Fibroblast of lung (primary cell): ENCODE measurements at regions not wholly inside any gene's neighbourhood (a gene's known extent, or its start where the extent isn't known, plus 50 kb on each side); places are given as distances from the start of the nearest gene placed in this dataset.

Source experiments
- DNase-seq, 2 donors: peaks; one replicate each; pipeline versions ENCODE4 v3.0.0 to v3.0.0-alpha.2; 2010; ENCODE audit warnings: low read depth in 2 of 2
- H2AFZ ChIP-seq: 2 replicates; pipeline ENCODE4 v1.5.1; 2012; ENCODE audit warnings: low read length, control low read depth, inconsistent platforms
- H3K27ac ChIP-seq: 2 replicates; pipeline ENCODE4 v1.5.1; 2011; ENCODE audit warnings: low read length, control low read depth; ENCODE audit not compliant: insufficient read depth
- H3K27me3 ChIP-seq: 2 replicates; pipeline ENCODE4 v1.5.1; 2011; ENCODE audit warnings: mild to moderate bottlenecking, low read length; ENCODE audit not compliant: control insufficient read depth, insufficient read depth
- H3K36me3 ChIP-seq: 2 replicates; pipeline ENCODE4 v1.5.1; 2011; ENCODE audit warnings: low read length; ENCODE audit not compliant: control insufficient read depth, insufficient read depth
- H3K4me1 ChIP-seq: 2 replicates; pipeline ENCODE4 v1.5.1; 2011; ENCODE audit warnings: low read length; ENCODE audit not compliant: control insufficient read depth, insufficient read depth; ENCODE audit errors: extremely low read depth
- H3K4me2 ChIP-seq: 2 replicates; pipeline ENCODE4 v1.5.1; 2011; ENCODE audit warnings: low read length, control low read depth; ENCODE audit not compliant: insufficient read depth; ENCODE audit errors: extremely low read depth
- H3K4me3 ChIP-seq, 4 experiments: fragments of 200-600 bp in 1 of 4; sonication (generic) in 1 of 4; replicated peaks in 1 of 4; 2 replicates each; pipeline ENCODE4 v1.5.1; 2011 to 2016; ENCODE audit warnings: low read length in 4 of 4, low read depth in 3 of 4, mild to moderate bottlenecking in 3 of 4, control low read depth in 2 of 4, inconsistent platforms in 1 of 4, mixed read lengths in 1 of 4; ENCODE audit not compliant: insufficient read depth in 1 of 4; ENCODE audit errors: control extremely low read depth in 1 of 4
- H3K79me2 ChIP-seq: 2 replicates; pipeline ENCODE4 v1.5.1; 2012; ENCODE audit warnings: mild to moderate bottlenecking, low read length, inconsistent platforms; ENCODE audit not compliant: control insufficient read depth, insufficient read depth
- H3K9ac ChIP-seq: 2 replicates; pipeline ENCODE4 v1.5.1; 2011; ENCODE audit warnings: mild to moderate bottlenecking, low read length, control low read depth; ENCODE audit not compliant: insufficient read depth
- H3K9me3 ChIP-seq: 2 replicates; pipeline ENCODE4 v1.5.1; 2012; ENCODE audit warnings: low read depth, low read length; ENCODE audit not compliant: control insufficient read depth, insufficient read depth
- H4K20me1 ChIP-seq: 2 replicates; pipeline ENCODE4 v1.5.1; 2011; ENCODE audit warnings: low read length; ENCODE audit not compliant: control insufficient read depth, insufficient read depth; ENCODE audit errors: extremely low read depth
- EZH2 ChIP-seq: IDR thresholded peaks from 2 replicates; pipeline ENCODE4 v1.5.1; 2012; ENCODE audit warnings: low read length, control low read depth, mild to moderate bottlenecking; ENCODE audit errors: missing control alignments
- TF ChIP-seq, protein P1 (sequence below), 2 donors: IDR thresholded peaks in 1 of 2; conservative IDR thresholded peaks in 1 of 2; 1 replicate in 1 of 2; 2 replicates in 1 of 2; pipeline ENCODE4 v1.5.1; 2011 to 2012; ENCODE audit warnings: low read length in 2 of 2, control low read depth in 1 of 2, inconsistent platforms in 1 of 2, low read depth in 1 of 2, mild to moderate bottlenecking in 1 of 2

DNA sequence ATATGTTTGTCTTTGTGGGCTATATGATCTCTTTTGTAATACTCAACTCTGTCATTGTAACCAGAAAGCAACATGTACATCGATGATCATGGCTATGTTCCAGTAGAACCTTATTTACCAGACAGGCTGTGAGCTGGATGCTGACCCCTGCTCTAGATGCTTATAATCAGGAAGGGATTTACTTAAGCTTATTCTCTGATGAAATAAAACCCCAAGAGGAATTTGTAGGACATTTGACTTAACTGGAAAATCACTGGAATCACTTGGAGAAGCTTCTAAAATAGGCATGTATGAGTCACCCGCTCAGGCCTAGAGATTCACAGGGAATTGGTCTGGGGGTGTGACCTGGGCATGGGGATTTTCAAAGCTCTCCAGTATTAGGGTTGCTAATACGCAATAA is 285.8 kb upstream of the ZNF608 start:
- Histone ChIP-seq H3K9me3 (no peaks in the 10 kb centered on the region), H3K4me3 (no peak overlapping the region), H3K79me2 (no peaks in the 10 kb centered on the region), H3K27me3 (no peaks in the 10 kb centered on the region), H3K4me1 (no peaks in the 10 kb centered on the region), H2AFZ (no peak overlapping the region), H3K36me3 (no peaks in the 10 kb centered on the region), H3K9ac (no peak overlapping the region), H4K20me1 (no peaks in the 10 kb centered on the region), H3K27ac (no peak overlapping the region), H3K4me2 (no peak overlapping the region)
- DNase-seq = peak in 1 of 2 donors; percentile 57
- TF ChIP-seq EZH2 = no peak
- TF ChIP-seq, protein P1, sequence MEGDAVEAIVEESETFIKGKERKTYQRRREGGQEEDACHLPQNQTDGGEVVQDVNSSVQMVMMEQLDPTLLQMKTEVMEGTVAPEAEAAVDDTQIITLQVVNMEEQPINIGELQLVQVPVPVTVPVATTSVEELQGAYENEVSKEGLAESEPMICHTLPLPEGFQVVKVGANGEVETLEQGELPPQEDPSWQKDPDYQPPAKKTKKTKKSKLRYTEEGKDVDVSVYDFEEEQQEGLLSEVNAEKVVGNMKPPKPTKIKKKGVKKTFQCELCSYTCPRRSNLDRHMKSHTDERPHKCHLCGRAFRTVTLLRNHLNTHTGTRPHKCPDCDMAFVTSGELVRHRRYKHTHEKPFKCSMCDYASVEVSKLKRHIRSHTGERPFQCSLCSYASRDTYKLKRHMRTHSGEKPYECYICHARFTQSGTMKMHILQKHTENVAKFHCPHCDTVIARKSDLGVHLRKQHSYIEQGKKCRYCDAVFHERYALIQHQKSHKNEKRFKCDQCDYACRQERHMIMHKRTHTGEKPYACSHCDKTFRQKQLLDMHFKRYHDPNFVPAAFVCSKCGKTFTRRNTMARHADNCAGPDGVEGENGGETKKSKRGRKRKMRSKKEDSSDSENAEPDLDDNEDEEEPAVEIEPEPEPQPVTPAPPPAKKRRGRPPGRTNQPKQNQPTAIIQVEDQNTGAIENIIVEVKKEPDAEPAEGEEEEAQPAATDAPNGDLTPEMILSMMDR (conservative IDR thresholded peaks at IDR 0.05 in 1 of 2, IDR thresholded peaks at IDR 0.05 in 1 of 2; ENCODE audit: low read depth in 1 of 2, low read length in 2 of 2) = no peak

DNA sequence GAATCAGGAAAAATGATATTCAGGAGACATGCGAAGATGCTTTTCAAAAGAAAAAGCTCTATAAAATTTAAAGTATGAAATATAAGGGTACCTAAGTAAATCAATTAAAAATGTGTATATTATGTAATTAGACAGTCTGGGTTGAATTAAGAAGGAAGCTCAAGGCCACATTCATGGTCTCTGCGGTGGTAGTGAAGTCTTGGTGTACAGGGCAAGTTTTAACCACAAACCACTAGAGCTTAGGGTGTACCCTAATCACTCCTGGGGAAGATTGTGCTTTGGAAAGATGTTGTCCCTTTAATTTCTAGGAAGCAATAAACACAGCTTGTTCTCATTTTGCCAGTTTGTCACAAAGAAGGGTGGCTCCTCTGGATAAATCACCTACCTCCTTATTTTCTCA is 287.2 kb upstream of the ZNF608 start:
- no peak overlapping the region for H3K9ac ChIP-seq
- H3K27ac ChIP-seq = no peak overlapping the region
- no peak overlapping the region for H3K4me2 ChIP-seq
- H4K20me1 ChIP-seq = no peaks in the 10 kb centered on the region
- H3K27me3 ChIP-seq = no peaks in the 10 kb centered on the region
- H3K4me3 ChIP-seq = no peak overlapping the region
- no peaks in the 10 kb centered on the region for H3K36me3 ChIP-seq
- H3K9me3 ChIP-seq = no peaks in the 10 kb centered on the region
- DNase-seq = no peak
- H2AFZ ChIP-seq = no peak overlapping the region
- no peak for TF ChIP-seq EZH2
- TF ChIP-seq, protein P1 (conservative IDR thresholded peaks at IDR 0.05 in 1 of 2, IDR thresholded peaks at IDR 0.05 in 1 of 2; ENCODE audit: low read depth in 1 of 2, low read length in 2 of 2) = no peak
- H3K79me2 ChIP-seq = no peaks in the 10 kb centered on the region
- H3K4me1 ChIP-seq = no peaks in the 10 kb centered on the region

DNA sequence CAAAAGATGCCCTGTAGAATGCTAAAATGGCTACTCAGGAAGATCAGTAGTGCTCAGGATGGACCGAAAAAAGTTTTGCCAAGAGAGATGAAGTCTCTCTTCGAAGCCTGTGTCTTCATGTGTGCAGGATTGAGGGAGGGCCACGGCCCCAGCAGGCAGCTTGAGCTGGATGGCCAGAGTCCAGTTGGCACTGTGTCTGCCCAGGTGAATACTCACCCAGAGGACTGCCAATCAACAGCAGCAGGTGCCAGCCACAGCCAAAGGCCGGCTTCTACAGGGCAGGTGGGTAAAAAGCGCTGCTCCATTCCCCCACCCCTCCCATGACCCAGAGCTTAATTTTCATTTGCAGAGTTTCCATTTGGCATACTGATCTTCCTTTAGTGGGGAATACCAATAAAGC is 287.9 kb upstream of the ZNF608 start:
- H3K4me1 ChIP-seq = no peaks in the 10 kb centered on the region
- TF ChIP-seq, protein P1 (conservative IDR thresholded peaks at IDR 0.05 in 1 of 2, IDR thresholded peaks at IDR 0.05 in 1 of 2; ENCODE audit: low read depth in 1 of 2, low read length in 2 of 2) = no peak
- no peak for TF ChIP-seq EZH2
- H3K4me3 ChIP-seq = no peak overlapping the region
- no peaks in the 10 kb centered on the region for H3K79me2 ChIP-seq
- no peak overlapping the region for H3K9ac ChIP-seq
- DNase-seq = no peak
- H3K9me3 ChIP-seq = no peaks in the 10 kb centered on the region
- no peak overlapping the region for H3K27ac ChIP-seq
- no peaks in the 10 kb centered on the region for H3K36me3 ChIP-seq
- H2AFZ ChIP-seq = no peak overlapping the region
- H3K27me3 ChIP-seq = no peaks in the 10 kb centered on the region
- no peak overlapping the region for H3K4me2 ChIP-seq
- no peaks in the 10 kb centered on the region for H4K20me1 ChIP-seq
